ENCODE measurements at regions not wholly inside any gene's neighbourhood (a gene's known extent, or its start where the extent isn't known, plus 50 kb on each side); places are given as distances from the start of the nearest gene placed in this dataset.

- TF ChIP-seq POLR2A (IDR thresholded peaks at IDR 0.05), result no peak
- TF ChIP-seq CTCF (IDR thresholded peaks at IDR 0.05), result no peak
Measured at GRCh38 chr10:78545756-78546155, 512.1 kb downstream of the RPS24 start.
